KBM-7 (cell line): ENCODE measurements at regions not wholly inside any gene's neighbourhood (a gene's known extent, or its start where the extent isn't known, plus 50 kb on each side); places are given as distances from the start of the nearest gene placed in this dataset.
A peak's percentile ranks its signal among the peaks of the same experiment; 100 is the strongest.

Experiments used
- DNase-seq: peaks from one replicate; pipeline ENCODE4 v3.0.0-alpha.2; 2015
- in situ Hi-C: fragments of 300-500 bp; cut with MboI; formaldehyde crosslinking; loops from 2 replicates; pipeline ENCODE4 v1.14.3; 2020; ENCODE audit warnings: low sequenced_read_pairs, low pct_unique_long_range_greater_than_20kb, mixed read lengths

DNA sequence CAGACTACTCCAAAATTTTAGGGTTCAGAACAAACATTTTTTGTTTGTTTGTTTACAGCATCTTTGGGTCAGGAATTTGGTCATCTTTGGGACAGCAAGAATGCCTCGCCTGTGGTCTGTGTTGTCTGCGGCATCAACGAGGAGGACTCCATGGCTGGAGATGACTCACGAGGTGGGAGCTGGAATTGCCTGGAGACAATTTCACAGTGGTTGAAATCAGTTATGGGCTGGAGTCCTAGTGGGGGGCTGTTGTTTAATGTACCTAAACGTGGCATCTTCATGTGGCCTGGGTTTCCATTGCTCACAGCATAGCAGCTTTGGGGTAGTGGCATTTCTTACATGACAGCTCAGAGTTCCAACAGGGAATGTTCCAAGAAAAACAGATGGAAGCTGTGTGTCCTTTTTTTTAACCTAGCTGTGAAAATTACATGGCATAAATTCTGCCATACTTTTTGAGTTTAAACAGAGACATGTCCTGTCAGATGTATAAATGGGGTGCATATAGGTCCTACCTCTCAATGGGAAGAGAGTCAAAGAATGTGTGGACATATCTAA is 507.3 kb upstream of the CBLB start:
- in situ Hi-C loops, result no loop called here

DNA sequence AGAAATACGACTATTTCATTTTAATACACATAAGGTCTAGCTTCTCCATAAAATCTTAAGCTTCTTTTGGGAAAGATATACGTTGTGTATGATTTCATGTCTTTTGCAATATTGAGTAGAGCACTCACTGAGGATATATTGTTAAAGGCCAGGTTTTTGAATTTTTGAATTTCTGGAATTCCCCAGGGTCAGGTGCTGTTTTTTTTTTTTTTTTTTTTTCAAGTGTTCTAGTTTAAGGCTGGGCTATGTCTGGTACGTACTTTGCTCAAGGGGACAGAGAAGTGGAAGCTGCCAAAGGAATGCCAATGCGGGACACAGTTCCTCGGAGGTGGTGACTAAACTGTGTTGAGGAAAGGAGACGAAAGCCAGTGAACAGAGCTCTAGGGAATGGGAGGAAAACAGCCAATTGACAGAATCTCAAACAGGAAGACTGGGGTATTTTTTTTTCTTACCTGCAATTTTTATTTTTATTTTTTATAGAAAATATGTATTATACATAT is 510.5 kb upstream of the CBLB start:
- in situ Hi-C loops, result no loop called here
- DNase-seq, result no peak

More for the DNA sequence above, 507.3 kb upstream of the CBLB start:
- no peak for DNase-seq

DNA sequence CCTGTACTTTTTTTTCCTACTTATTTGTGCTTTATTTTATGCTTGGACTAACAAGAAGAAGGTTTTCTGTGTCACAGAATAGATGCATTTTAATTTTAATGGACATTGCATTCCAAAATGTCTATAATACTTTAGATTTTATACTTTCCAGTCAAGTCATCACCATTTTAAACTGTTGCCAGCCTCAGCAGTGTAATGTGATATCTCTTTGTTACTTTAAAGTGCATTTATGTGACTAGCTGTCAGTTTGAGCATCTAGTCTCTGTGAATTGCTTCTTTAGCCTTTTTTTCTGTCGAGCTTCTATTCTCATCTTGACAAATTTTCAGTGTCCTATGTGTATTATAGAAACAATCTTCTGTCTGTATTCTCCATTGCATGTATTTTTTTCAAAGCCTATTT is 511.4 kb upstream of the CBLB start:
- no peak for DNase-seq
- in situ Hi-C loops, result no loop called here

DNA sequence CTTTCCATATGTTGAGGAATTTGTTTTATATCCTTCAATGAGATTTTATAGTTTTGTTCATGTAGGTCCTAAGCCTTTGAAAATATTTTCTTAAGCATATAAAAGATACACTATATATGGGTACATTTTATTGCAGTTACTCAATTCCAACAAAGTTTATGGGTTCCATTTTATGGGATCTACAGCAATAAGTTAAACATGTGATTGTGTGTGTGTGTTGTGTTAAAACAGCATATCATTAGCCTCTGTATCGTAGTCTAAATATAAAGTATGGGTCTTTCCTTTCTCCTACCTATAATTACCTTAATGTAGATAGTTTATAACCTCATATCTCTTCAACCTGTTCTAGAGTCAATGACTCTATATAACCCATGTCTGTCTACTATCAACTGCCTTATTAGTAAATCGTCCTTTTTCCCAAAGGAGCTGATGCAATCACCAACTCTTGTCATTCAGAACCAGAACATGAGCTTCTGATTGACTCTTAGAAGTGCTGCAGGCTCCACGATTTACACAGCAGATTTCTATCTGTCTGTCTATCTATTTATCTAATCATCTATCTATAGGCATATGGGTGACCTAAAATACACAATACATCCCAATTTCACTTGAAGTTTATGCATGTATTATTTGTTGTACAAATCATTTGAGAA is 512.6 kb upstream of the CBLB start:
- no peak for DNase-seq
- in situ Hi-C loops, result no loop called here

DNA sequence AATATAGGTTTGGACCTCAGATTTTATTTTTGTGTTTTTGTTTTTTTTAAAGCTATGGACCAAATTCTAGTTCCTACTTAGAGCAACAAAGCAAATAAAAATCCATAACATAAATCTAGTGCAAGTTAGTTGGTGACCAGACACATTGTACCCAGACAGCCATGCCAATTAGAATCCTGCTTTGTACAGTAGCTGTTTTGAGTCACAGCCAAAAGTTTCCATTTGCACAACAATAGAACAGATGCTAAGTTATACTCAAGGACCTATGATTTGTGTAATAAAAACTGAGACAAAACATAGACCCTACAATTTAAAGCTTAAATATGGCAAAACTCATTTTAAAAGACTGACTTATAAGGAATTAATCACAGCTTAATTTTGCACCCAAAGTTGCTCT is 513.1 kb upstream of the CBLB start:
- in situ Hi-C loops, result no loop called here
- no peak for DNase-seq

DNA sequence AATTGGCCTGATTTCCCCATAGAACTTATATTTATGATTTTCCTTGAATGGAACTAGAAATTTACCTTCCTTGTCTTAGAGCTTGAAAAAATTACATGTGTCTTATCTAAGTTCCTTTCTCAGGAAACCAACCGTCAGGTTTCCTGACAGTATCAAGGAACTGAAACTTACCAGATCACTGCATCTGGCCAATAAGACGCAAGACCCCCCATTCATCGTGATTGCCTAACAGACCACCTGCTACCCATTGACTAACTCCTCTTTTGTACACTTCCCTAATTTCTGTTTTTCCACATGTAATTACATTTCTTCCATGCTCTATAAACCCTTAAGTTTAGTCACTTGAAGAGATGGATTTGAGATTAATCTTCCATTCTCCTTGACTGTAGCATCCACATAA is 517.2 kb upstream of the CBLB start:
- peak; percentile 90 for DNase-seq
- in situ Hi-C loops, result no loop called here

DNA sequence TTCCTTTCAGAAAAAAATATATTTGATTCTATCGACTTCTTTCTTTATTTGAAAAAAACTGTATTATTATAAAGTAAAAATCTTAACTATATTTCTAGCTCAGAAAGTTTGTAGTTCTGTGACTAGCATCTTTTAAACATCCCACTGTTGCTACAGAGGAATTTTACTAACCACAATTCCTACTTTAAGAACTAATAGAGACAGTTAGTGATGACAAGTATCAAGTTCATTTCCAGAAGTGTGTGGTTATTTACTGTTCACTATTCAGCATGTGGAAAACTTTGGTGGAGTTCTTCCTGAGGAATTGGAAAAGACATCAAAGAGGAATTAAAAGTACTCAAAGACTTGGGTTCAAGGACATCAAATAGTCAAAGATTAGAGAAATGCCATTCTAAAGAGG is 524.1 kb upstream of the CBLB start:
- DNase-seq, result no peak
- in situ Hi-C loops, result no loop called here

DNA sequence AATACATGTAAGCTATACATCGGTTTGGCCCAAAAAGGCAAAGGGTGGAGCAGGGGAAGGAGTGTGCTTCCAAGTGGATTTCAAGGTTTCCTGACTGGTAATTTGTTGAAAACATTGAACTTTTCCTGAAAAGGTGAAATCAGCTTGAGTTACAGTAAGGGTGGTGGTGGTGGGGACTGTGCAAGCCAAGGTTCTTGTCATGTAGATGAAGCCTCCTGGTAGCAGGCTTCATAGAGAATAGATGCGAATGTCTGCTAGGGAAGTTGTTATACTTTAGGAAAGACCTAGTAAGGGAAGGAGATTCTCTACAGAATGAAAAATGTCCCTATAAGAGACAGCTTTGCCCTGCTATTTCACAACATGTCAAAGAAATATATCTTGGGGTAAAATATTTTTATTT is 528.2 kb upstream of the CBLB start:
- DNase-seq, result no peak
- in situ Hi-C loops, result no loop called here

DNA sequence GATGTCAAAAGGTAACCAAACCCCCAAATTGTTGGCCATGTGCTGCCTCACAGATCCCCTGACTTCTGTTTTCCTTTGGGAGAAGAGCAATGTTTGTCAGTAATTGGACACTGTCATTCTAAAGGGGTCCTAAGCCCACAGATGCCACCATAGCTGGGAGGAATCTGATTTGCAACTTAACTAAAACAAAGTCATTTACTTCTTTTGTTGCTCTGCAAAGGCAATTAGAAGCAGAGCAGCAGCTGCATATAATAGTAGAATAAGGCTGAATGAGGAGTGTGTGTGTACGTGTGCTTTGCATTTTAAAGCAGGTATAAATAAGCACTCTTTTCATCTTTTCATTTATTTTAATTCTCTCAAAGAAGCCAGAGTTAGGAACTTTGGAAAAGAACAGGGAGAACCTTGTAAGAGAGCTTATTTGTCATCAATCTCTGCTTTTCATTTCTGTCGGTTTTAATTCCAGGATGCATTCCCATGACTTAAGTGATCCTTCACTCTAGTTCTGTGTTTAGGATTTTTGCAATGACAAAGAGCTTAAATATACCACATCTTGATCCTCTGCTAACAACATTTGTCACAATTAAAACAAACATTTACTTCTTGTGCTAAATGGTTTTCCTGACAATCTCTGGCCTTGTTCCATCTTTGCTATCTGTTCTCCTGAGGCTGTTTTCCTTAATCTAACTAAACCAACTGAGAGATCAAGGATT is 530.2 kb upstream of the CBLB start:
- in situ Hi-C loops, result no loop called here
- DNase-seq, result no peak

DNA sequence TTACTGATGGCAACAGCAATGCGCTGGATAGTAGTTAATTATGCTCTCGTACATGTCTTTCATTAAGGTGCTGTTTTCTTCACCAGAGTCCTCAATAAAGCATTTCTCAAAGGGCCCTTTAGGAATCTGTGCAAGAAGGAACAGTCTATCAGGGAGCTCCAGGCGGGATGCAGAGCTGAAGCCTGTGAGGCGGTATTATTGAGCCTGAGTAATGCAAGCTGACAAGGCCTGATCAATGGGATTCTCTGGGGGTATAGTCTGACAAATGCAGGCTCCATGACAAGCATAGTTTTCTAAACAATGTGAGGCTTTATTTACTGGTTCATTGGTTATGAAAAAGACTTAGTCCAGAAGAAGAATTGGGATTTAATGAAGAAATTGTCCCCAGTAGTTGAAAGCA is 530.9 kb upstream of the CBLB start:
- DNase-seq, result no peak
- in situ Hi-C loops, result no loop called here

DNA sequence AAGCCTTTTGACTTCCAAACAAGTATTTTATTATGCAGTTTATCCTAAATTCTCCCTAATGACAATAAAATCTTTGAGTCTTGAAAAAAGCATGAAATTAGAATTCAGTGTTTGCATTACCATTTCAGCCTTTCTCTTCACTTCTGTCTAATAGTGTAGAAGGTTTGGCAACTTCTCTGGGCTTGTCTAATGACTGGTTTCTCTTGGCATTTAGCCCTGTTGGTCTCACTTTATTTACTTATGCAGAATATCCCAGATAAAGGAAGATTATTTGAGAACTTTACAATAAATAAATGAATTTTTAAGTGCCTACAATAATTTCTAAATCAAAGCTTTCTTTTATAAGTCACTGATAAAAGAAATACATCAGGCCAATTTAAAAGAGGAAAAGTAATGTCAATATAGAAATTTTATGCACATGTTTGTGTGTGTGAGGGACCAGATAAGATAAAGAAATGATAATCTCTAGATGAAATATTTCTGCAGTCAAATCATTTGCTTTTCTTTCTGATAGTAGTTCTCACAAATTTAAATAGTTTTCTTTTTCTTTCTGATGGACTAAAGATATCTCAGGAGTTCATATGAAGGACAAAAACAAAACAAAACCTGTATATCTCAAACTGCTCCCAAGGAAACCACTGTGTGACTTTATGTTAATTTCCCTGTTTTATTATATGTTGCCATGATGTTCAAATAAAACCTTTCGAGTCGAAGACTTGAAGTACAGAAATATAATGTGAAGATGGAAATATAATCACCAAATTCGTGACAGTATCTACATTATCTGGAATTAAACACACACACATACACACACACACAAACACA is 533.1 kb upstream of the CBLB start:
- no peak for DNase-seq
- in situ Hi-C loops, result no loop called here

DNA sequence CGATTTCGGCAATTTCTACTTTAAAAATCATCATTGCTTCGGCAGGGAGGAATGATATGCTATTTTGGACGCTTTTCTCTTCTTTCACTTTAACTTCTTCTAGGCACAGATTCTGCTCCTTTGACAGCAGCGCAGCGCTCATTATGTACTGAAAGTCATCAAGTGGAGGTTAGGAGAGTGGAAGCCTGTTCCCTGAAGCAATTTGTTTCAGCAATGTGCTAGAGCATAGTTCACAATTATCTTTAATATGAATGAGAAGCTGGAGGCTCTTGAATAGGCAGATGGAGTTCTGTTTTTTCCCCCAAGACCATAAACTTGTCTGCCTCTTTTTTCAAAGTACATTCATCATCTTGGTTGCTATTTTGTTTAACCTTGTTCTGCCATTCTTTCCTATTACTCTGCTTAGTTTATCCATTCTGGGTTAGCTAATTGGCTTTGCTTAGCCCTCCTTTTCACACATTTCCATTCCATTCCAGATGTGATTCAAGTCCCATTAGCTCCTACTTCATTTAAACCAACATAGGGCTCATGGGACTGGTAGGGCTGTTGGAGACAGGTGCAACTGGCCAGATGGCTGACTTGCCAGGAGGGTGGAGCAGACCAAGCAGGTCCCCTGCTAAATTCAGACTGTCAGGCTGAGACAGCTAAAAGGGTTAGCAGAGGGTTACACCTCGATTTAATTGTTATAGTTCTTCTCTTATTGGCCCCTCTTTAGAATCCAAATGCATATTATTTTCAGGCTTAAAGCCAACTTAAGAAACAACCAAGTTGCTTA is 534.7 kb upstream of the CBLB start:
- in situ Hi-C loops, result no loop called here
- no peak for DNase-seq

DNA sequence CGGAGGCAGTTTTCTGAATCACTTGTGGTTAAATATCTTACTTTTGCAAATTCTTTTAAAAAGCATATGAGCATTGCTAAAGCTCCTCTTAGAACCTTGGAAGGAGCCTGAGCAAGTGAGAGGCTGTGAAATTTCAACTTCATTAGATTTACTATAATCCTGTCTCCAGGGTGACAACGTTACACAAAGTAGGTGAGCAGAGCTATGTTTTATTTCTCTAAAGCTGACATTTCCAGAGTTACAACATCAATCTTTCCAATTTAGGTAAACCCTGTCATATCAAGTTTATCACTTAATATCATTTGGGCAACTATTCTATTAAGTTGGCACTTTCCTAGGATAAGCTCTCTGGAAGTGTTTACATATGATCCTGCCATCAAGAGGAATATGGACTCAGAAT is 544.9 kb upstream of the CBLB start:
- in situ Hi-C loops, result no loop called here
- DNase-seq, result no peak

DNA sequence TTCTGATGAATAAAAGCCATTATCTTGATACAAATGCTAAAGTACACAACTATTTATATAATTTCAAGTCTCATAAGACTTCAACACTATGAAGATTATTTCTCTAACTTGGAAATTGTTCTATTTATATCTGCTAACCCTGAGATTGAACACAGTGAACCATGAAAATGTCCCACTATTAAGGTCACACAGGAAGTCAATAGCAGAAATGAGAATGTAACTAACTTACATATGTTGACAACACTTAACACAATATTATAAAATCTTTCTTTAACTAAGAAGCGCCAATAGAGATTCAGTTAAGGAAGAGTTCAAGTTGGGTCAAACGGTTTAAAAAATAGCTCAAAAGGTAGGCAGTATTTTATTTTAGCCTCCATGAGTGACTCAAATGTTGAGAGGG is 551.8 kb upstream of the CBLB start:
- DNase-seq, result no peak

DNA sequence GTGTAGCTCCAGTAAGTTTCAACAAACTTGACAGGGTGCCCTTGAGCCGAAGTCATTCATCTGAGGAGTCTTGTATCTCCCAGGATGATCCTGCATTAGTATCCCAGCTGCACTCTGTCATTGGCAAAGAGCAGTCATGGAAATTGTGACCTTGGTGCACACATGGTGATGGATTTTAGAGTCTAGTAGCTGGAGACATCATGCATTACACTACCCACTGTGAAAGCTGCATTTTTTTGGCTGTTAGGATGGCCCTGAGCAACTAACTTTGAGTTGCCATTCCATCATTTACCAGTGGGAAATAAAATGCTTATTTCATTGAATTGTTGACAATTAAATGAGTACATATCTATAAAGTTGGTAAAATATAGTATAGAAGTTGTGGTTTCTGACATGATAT is 552.6 kb upstream of the CBLB start:
- in situ Hi-C loops, result no loop called here
- DNase-seq, result no peak

More for the DNA sequence above, 551.8 kb upstream of the CBLB start:
- in situ Hi-C loops, result no loop called here

DNA sequence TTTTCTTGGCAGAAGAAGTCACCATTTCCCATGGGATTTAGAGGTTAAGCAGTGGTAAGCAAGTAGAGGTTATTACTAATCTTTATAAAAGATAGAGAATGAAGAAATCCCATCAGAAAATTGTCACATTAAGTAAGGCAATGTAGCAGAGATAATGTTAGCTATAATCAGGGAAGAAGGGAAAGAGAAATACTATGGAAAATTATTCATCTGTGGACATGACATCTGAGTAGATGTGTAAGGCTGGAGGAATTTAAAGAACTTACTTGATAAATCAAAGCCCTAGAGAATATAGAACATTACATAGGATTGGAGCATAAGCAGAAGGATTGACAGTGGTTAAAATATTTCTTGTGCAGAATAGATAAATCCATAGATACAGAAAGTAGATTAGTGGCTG is 553.1 kb upstream of the CBLB start:
- in situ Hi-C loops, result no loop called here
- DNase-seq, result no peak

DNA sequence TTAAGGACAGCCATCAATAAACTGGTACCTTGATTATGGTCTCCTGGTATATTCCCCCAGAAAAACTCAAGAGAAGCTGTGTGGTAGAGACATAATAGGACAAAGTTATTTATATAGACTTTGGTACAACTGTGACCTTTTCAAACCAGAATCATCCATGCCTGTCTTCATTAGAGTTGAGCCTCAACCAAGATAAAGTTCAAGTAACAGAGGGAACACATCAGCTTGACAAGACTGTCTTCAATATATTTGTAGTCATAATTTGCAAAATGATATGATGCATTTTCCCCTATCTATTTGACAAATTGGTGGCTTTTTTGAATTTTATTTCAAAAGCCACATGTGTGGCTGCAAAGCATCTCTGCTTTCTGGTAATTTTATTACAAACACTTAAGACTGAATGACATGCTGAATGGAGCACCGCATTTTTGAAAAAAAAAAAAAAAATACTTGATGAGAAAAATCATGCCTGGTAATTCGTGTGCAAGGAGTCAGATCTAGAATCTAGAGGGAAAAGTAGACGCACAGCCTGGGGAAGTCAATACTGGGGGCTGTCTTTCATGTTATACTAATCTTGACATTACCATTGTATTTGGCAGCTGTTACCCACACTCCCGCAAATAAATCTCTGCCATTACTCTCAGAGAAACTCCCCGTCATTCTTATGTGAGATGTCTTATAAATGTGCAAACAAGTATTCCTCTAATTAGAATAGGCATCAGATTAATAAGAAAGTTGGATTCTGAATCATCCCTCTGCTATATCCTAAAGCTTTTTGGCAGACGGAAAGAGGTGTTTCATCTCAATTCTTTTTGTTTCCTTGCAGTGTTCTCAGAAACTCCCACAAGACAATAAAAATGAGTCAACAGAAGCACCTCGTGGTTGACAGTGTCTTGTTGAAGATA is 554.8 kb upstream of the CBLB start:
- DNase-seq, result no peak
- in situ Hi-C loops, result no loop called here

DNA sequence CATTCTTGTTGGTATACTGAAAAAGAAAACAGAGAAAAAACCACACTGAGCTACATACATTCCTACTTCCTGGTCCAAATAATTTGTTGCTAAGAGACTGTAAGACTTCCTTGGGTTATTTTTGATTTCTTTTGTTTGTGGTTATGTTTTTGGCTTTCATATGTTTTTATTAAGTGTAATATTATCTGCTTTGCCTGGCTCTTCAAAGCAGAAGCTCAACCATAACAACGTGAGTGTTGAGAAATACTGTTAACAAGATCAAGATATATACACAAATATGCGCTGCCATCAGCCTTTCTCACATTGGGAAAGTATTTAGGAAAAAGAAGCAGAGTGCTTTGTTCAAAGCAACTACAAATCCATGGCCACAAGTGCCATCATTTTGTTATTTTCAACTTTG is 556.2 kb upstream of the CBLB start:
- in situ Hi-C loops, result no loop called here
- no peak for DNase-seq
